Hematopoietic multipotent progenitor cell treated with erythropoietin and hydrocortisone succinate and interleukin-3 and kit ligand, for 6 days (in vitro differentiated cells): ENCODE measurements at regions not wholly inside any gene's neighbourhood (a gene's known extent, or its start where the extent isn't known, plus 50 kb on each side); places are given as distances from the start of the nearest gene placed in this dataset.
"Not testable (repeated sequence)": the region's sequence is repeated elsewhere in the genome, so short reads cannot be mapped to it uniquely, and the experiment has no call there.

Experiments used
- DNase-seq: peaks from one replicate; pipeline ENCODE4 v3.0.0-alpha.2; 2015

- no peak for DNase-seq
These were observed 766.1 kb upstream of the CHD1 start for GRCh38 chr5:99694884-99695283.

GRCh38 chr5:99686538-99686937, 757.7 kb upstream of the CHD1 start:
- DNase-seq = no peak

DNA sequence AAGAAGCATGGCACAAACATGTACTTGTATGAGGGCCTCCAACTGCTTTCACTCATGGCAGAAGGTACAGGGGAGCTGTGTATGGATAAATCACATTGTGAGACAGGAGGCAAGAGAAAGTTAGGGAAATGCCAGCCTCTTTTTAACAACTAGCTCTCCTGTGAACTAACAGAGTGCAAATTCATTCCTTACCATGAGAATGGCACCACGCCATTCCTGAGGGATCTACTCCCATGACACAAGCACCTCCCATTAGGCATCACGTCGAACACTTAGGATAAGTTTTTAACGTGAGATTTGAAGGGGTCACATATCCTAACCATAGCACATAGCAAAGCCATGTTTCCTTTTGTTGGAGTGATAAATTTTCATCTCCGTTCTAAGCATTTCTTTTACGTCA, 747.2 kb upstream of the CHD1 start:
- no peak for DNase-seq

GRCh38 chr5:99674101-99674500, 745.3 kb upstream of the CHD1 start:
- DNase-seq = no peak

- DNase-seq = no peak
These were observed 736.2 kb upstream of the CHD1 start for GRCh38 chr5:99664972-99665371.

- no peak for DNase-seq
These were observed 722.5 kb upstream of the CHD1 start for GRCh38 chr5:99651298-99651697.

GRCh38 chr5:99646011-99646647, 717.3 kb upstream of the CHD1 start:
- DNase-seq = no peak

GRCh38 chr5:99644822-99645221, 716.0 kb upstream of the CHD1 start:
- DNase-seq = no peak

- DNase-seq = no peak
These were observed 711.8 kb upstream of the CHD1 start for GRCh38 chr5:99640646-99641045.

GRCh38 chr5:99639905-99640304, 711.1 kb upstream of the CHD1 start:
- no peak for DNase-seq

GRCh38 chr5:99636663-99637062, 707.9 kb upstream of the CHD1 start:
- DNase-seq = no peak

- no peak for DNase-seq
These were observed 693.2 kb upstream of the CHD1 start for GRCh38 chr5:99621772-99622681.

- no peak for DNase-seq
These were observed 688.5 kb upstream of the CHD1 start for GRCh38 chr5:99617335-99617734.

- no peak for DNase-seq
These were observed 686.1 kb upstream of the CHD1 start for GRCh38 chr5:99614888-99615287.

- DNase-seq = no peak
These were observed 678.3 kb upstream of the CHD1 start for GRCh38 chr5:99607124-99607523.

DNA sequence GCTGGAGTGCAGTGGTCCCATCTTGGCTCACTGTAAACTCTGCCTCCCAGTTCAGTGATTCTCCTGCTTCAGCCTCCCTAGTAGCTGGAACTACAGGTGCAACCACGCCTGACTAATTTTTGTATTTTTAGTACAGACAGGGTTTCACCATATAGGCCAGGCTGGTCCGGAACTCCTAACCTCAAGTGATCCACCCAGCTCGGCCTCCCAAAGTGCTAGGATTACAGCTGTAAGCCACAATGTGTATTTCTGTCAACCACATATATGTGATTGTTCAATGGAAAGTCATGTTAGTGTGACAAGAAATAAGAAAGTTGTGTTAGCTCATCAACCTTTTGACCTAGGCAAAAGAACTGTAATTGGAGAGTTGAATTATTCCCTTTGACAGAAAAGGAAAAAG, 677.1 kb upstream of the CHD1 start:
- no peak for DNase-seq

DNA sequence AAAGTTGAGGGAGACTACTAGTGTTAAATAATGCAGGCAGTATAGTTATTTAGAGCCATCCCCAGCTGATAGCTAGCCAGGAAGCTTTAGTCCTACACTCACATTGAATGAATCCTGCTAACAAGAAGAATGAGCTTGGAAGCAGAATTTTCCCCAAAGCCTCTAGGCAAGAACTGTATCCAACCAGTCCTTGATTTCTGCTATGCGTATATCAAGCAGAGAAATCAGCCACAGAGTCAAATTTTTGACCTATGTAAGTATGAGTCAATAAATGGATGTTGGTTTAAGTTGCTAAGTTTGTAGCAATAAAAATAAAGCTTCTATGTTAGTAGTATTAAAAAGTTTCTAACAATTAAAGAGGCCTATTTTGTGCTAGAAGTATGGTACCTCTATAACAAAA, 672.1 kb upstream of the CHD1 start:
- DNase-seq = no peak

GRCh38 chr5:99590806-99591205, 662.0 kb upstream of the CHD1 start:
- DNase-seq = no peak

- DNase-seq = no peak
These were observed 660.6 kb upstream of the CHD1 start for GRCh38 chr5:99589424-99589823.

DNA sequence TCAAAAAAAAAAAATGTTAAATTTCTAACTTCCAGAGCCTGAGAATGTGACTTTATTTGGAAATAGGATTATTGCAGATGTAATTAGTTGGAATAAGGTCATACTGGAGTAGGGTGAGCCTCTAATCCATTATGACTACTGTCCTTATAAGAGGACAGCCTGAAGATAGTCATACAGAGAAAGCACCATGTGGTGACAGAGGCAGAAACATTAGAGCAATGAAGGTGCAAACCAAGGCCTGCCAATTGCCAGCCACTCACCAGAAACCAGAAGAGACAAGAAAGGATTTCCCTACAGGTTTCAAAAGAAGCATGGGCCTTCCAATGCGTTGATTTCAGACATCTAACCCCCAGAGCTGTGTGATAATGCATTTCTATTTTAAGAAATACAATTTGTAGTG, 659.2 kb upstream of the CHD1 start:
- no peak for DNase-seq

GRCh38 chr5:99586878-99587277, 658.1 kb upstream of the CHD1 start:
- DNase-seq = no peak

GRCh38 chr5:99581204-99581603, 652.4 kb upstream of the CHD1 start:
- DNase-seq = not testable (repeated sequence)

GRCh38 chr5:99562937-99563627, 634.3 kb upstream of the CHD1 start:
- DNase-seq = not testable (repeated sequence)
